ENCODE measurements at regions not wholly inside any gene's neighbourhood (a gene's known extent, or its start where the extent isn't known, plus 50 kb on each side); places are given as distances from the start of the nearest gene placed in this dataset.

GRCh38 chr5:56596155-56596554 is 219.2 kb upstream of the MAP3K1 start:
- no peaks in the 10 kb centered on the region for H3K4me1 ChIP-seq (ENCODE audit: insufficient read depth, low read length)
- no peak overlapping the region for H3K4me3 ChIP-seq (ENCODE audit: insufficient read depth, low read length)
- TF ChIP-seq, protein P1, sequence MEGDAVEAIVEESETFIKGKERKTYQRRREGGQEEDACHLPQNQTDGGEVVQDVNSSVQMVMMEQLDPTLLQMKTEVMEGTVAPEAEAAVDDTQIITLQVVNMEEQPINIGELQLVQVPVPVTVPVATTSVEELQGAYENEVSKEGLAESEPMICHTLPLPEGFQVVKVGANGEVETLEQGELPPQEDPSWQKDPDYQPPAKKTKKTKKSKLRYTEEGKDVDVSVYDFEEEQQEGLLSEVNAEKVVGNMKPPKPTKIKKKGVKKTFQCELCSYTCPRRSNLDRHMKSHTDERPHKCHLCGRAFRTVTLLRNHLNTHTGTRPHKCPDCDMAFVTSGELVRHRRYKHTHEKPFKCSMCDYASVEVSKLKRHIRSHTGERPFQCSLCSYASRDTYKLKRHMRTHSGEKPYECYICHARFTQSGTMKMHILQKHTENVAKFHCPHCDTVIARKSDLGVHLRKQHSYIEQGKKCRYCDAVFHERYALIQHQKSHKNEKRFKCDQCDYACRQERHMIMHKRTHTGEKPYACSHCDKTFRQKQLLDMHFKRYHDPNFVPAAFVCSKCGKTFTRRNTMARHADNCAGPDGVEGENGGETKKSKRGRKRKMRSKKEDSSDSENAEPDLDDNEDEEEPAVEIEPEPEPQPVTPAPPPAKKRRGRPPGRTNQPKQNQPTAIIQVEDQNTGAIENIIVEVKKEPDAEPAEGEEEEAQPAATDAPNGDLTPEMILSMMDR (IDR thresholded peaks at IDR 0.05; ENCODE audit: extremely low read depth, low read depth, low read length), result no peak
- no peak overlapping the region for H3K27ac ChIP-seq (ENCODE audit: low read depth, low read length)
- H3K27me3 ChIP-seq (ENCODE audit: insufficient read depth, low read length), result no peaks in the 10 kb centered on the region
- no peak overlapping the region for H3K4me2 ChIP-seq (ENCODE audit: insufficient read depth, low read length)
- H4K20me1 ChIP-seq (ENCODE audit: insufficient read depth, low read length), result no peaks in the 10 kb centered on the region
- no peak overlapping the region for H2AFZ ChIP-seq (ENCODE audit: low read length)
- DNase-seq (ENCODE audit: insufficient read length, low spot score, missing footprints), result no peak
- H3K79me2 ChIP-seq (ENCODE audit: insufficient read depth, low read length), result no peaks in the 10 kb centered on the region
- no peaks in the 10 kb centered on the region for H3K9me3 ChIP-seq (ENCODE audit: low read depth, low read length)
- H3K36me3 ChIP-seq (ENCODE audit: insufficient read depth, low read length), result no peaks in the 10 kb centered on the region

DNA sequence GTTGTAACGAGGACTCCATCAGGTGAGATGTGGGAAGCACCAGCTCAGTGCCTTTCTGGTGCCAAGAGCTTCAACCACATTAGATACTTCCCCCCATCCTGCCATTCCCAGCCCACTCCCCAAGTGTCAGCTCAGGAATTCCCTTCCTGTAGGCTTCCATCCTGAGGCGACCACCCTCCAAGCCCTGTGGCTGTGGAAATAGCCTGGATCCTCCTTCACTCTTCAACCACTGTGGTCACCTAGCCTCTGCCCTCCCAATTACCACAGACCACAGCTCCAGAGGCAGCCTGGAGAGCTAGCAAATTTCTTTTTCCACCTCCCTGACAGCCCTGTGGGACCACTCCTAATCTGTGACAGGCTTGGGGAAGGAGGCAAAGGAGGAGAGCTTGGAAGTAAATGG is 219.8 kb upstream of the MAP3K1 start:
- Histone ChIP-seq H3K4me2 (ENCODE audit: insufficient read depth, low read length) (no peak overlapping the region), H3K27me3 (ENCODE audit: insufficient read depth, low read length) (no peaks in the 10 kb centered on the region), H3K27ac (ENCODE audit: low read depth, low read length) (no peak overlapping the region), H2AFZ (ENCODE audit: low read length) (no peak overlapping the region), H3K36me3 (ENCODE audit: insufficient read depth, low read length) (no peaks in the 10 kb centered on the region), H4K20me1 (ENCODE audit: insufficient read depth, low read length) (no peaks in the 10 kb centered on the region), H3K9me3 (ENCODE audit: low read depth, low read length) (no peaks in the 10 kb centered on the region), H3K4me1 (ENCODE audit: insufficient read depth, low read length) (no peaks in the 10 kb centered on the region), H3K79me2 (ENCODE audit: insufficient read depth, low read length) (no peaks in the 10 kb centered on the region), H3K4me3 (ENCODE audit: insufficient read depth, low read length) (no peak overlapping the region)
- TF ChIP-seq, protein P1 (IDR thresholded peaks at IDR 0.05; ENCODE audit: extremely low read depth, low read depth, low read length), result no peak
- DNase-seq (ENCODE audit: insufficient read length, low spot score, missing footprints), result no peak

- no peaks in the 10 kb centered on the region for H3K9me3 ChIP-seq (ENCODE audit: low read depth, low read length)
- no peak overlapping the region for H3K4me3 ChIP-seq (ENCODE audit: insufficient read depth, low read length)
- H3K4me1 ChIP-seq (ENCODE audit: insufficient read depth, low read length), result no peaks in the 10 kb centered on the region
- H3K79me2 ChIP-seq (ENCODE audit: insufficient read depth, low read length), result no peaks in the 10 kb centered on the region
- TF ChIP-seq, protein P1 (IDR thresholded peaks at IDR 0.05; ENCODE audit: extremely low read depth, low read depth, low read length), result no peak
- H3K36me3 ChIP-seq (ENCODE audit: insufficient read depth, low read length), result no peaks in the 10 kb centered on the region
- H4K20me1 ChIP-seq (ENCODE audit: insufficient read depth, low read length), result no peaks in the 10 kb centered on the region
- no peak overlapping the region for H2AFZ ChIP-seq (ENCODE audit: low read length)
- no peak for DNase-seq (ENCODE audit: insufficient read length, low spot score, missing footprints)
- no peaks in the 10 kb centered on the region for H3K27me3 ChIP-seq (ENCODE audit: insufficient read depth, low read length)
- no peak overlapping the region for H3K4me2 ChIP-seq (ENCODE audit: insufficient read depth, low read length)
- H3K27ac ChIP-seq (ENCODE audit: low read depth, low read length), result no peak overlapping the region
These were observed 220.6 kb upstream of the MAP3K1 start for GRCh38 chr5:56594792-56595191.

DNA sequence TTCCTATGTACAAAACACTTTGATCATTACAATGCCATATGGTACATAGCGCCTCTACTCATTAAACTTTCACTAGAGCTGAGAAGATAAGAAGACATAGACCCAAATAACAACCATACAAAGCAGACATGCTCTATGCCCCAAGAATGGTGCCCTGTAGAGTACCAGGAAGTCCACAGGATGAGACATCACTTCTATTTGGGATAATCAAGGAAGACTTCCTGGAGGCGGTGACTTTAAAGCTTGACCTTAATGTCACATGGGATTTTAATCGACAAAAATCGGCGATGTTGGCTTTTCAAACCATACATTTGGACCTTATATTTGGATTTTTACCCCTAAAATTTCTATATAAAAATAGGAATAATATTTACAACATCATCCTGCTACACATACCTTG is 224.3 kb upstream of the MAP3K1 start:
- H3K9me3 ChIP-seq (ENCODE audit: low read depth, low read length), result no peaks in the 10 kb centered on the region
- no peaks in the 10 kb centered on the region for H3K4me1 ChIP-seq (ENCODE audit: insufficient read depth, low read length)
- no peak for DNase-seq (ENCODE audit: insufficient read length, low spot score, missing footprints)
- no peaks in the 10 kb centered on the region for H3K79me2 ChIP-seq (ENCODE audit: insufficient read depth, low read length)
- no peaks in the 10 kb centered on the region for H4K20me1 ChIP-seq (ENCODE audit: insufficient read depth, low read length)
- peaks cover 5% of the 10 kb centered on the region for H3K27me3 ChIP-seq (ENCODE audit: insufficient read depth, low read length)
- TF ChIP-seq, protein P1 (IDR thresholded peaks at IDR 0.05; ENCODE audit: extremely low read depth, low read depth, low read length), result no peak
- H3K36me3 ChIP-seq (ENCODE audit: insufficient read depth, low read length), result no peaks in the 10 kb centered on the region
- H3K4me3 ChIP-seq (ENCODE audit: insufficient read depth, low read length), result no peak overlapping the region
- H3K27ac ChIP-seq (ENCODE audit: low read depth, low read length), result no peak overlapping the region
- H3K4me2 ChIP-seq (ENCODE audit: insufficient read depth, low read length), result no peak overlapping the region
- no peak overlapping the region for H2AFZ ChIP-seq (ENCODE audit: low read length)

All from osteoblast (primary cell).